Neutrophil (primary cell): ENCODE measurements at regions not wholly inside any gene's neighbourhood (a gene's known extent, or its start where the extent isn't known, plus 50 kb on each side); places are given as distances from the start of the nearest gene placed in this dataset.

ENCODE experiments used
- H3K27ac ChIP-seq: fragments of 200-600 bp; sonication (generic); 2 replicates; pipeline ENCODE4 v1.5.1; 2016; ENCODE audit warnings: mild to moderate bottlenecking, moderate library complexity
- H3K27me3 ChIP-seq: fragments of 200-600 bp; sonication (generic); 2 replicates; pipeline ENCODE4 v1.6.0; 2016; ENCODE audit warnings: mild to moderate bottlenecking
- H3K36me3 ChIP-seq: fragments of 200-600 bp; sonication (generic); 2 replicates; pipeline ENCODE4 v1.5.1; 2017
- H3K4me1 ChIP-seq, 2 experiments: fragments of 200-600 bp in 1 of 2; sonication (generic) in 1 of 2; 1 replicate in 1 of 2; 2 replicates in 1 of 2; pipeline versions ENCODE4 v1.5.1 to v1.6.1; 2013 to 2016; ENCODE audit warnings: low read depth in 1 of 2, low read length in 1 of 2, mild to moderate bottlenecking in 1 of 2, moderate library complexity in 1 of 2; ENCODE audit not compliant: control insufficient read depth in 1 of 2, insufficient read depth in 1 of 2
- H3K4me3 ChIP-seq, 2 experiments: fragments of 200-600 bp in 1 of 2; sonication (generic) in 1 of 2; 1 replicate in 1 of 2; 2 replicates in 1 of 2; pipeline ENCODE4 v1.5.1; 2013 to 2016; ENCODE audit warnings: low read depth in 1 of 2, low read length in 1 of 2, mild to moderate bottlenecking in 1 of 2, moderate library complexity in 1 of 2
- H3K9me3 ChIP-seq: fragments of 200-600 bp; sonication (generic); 2 replicates; pipeline ENCODE4 v1.5.1; 2016
- TF ChIP-seq, protein P1 (sequence below): fragments of 200-600 bp; sonication (generic); IDR thresholded peaks from 2 replicates; pipeline ENCODE4 v1.5.1; 2016; ENCODE audit warnings: antibody characterized with exemption

DNA sequence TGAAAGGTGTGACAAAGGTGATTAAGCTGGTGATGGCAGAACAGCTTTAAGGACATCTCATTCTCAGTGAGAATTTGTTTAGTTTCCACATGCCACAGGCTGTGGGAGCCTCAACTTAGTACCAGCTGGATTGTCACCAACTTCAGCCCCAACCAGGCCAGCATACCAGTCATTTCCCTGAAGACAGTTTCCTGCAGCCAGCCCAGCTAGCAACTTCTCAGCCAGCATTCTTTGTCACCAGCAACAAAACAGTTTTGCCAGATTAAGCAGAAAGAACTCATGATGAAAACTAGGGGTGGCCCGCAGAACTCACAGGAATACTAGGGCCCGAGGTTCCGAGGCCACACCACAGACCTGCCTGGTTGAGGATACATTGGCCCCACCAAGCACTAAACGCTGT is 68.8 kb upstream of the UNC5B start:
- Histone ChIP-seq H3K4me3 (no peak overlapping the region), H3K27me3 (peaks cover 19% of the 10 kb centered on the region), H3K4me1 (no peaks in the 10 kb centered on the region), H3K27ac (no peak overlapping the region), H3K9me3 (no peaks in the 10 kb centered on the region), H3K36me3 (no peaks in the 10 kb centered on the region)
- TF ChIP-seq, protein P1, sequence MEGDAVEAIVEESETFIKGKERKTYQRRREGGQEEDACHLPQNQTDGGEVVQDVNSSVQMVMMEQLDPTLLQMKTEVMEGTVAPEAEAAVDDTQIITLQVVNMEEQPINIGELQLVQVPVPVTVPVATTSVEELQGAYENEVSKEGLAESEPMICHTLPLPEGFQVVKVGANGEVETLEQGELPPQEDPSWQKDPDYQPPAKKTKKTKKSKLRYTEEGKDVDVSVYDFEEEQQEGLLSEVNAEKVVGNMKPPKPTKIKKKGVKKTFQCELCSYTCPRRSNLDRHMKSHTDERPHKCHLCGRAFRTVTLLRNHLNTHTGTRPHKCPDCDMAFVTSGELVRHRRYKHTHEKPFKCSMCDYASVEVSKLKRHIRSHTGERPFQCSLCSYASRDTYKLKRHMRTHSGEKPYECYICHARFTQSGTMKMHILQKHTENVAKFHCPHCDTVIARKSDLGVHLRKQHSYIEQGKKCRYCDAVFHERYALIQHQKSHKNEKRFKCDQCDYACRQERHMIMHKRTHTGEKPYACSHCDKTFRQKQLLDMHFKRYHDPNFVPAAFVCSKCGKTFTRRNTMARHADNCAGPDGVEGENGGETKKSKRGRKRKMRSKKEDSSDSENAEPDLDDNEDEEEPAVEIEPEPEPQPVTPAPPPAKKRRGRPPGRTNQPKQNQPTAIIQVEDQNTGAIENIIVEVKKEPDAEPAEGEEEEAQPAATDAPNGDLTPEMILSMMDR, result no peak

DNA sequence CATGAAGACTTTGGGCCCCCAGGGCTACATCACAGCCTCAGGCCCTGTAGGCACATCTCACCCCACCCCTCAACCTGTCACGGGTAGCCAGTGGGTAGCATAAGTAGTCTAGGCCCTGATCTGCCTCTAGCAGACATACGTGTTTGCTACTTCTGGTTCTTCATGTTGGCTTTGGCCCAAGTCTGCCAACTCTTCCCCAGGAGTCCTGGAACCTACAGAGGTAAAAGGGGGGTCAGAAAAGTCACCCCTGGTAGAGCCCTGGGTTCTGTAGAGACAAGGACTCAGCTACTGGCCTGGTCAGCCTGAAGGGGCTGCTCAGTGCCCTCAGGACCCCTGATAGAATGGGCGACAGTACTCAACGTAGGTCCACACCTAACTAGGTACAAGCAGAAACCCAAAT is 67.5 kb upstream of the UNC5B start:
- TF ChIP-seq, protein P1, result no peak
- Histone ChIP-seq H3K4me3 (no peak overlapping the region), H3K9me3 (no peaks in the 10 kb centered on the region), H3K36me3 (no peaks in the 10 kb centered on the region), H3K27me3 (peaks cover 19% of the 10 kb centered on the region), H3K27ac (no peak overlapping the region), H3K4me1 (no peaks in the 10 kb centered on the region)

DNA sequence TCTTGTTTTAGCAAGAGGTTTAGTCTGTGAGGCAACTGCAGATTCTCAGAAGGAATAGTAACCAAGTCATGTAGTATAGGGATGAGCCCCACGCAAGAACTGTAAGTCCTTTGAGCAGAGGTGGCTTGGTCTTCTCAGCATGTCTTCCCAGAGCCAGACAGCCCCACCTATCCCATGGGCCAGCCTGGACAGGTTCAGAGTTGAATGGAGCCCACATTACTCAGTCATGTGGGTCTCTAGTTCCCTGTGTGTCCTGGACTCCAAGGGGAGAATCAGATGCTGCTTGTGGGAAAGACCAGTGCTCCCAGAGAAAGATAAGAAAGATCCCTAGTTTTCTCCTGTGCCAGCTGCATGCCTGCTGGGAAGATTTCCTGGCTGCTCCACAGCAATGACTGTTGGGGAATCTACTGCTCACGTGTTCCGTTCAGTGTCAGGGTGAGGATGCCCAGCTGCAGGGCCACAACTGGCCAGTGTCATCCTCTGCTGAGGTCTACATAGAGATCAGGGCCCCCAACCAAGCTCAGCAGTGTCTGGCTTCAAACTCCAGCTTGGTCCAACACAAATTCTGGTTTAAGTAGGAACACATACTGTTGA is 66.9 kb upstream of the UNC5B start:
- H3K4me1 ChIP-seq, result no peaks in the 10 kb centered on the region
- H3K27me3 ChIP-seq, result peaks cover 16% of the 10 kb centered on the region
- no peak overlapping the region for H3K27ac ChIP-seq
- no peak overlapping the region for H3K4me3 ChIP-seq
- H3K36me3 ChIP-seq, result no peaks in the 10 kb centered on the region
- no peaks in the 10 kb centered on the region for H3K9me3 ChIP-seq
- TF ChIP-seq, protein P1, result no peak

DNA sequence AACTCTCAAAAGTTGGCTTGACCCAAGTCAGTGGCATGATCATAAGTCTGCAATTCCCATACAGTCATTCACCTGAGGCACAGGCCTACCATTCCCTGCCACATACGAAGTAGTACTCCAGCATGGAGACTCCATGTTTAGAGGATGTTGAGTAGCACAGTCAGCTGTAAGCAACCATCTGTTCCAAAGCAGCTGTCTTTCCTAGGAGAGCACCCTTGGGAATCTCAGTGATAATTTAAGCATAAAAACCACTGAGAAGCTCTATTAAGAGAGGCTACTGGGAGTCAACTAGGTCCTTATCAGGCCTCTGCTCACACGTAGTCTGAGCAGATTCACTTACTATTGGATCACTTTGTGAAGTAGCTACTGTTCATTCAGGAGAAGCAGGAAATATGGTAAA is 61.6 kb upstream of the UNC5B start:
- no peaks in the 10 kb centered on the region for H3K36me3 ChIP-seq
- H3K4me1 ChIP-seq, result no peaks in the 10 kb centered on the region
- no peaks in the 10 kb centered on the region for H3K9me3 ChIP-seq
- H3K27me3 ChIP-seq, result no peaks in the 10 kb centered on the region
- TF ChIP-seq, protein P1, result no peak
- H3K27ac ChIP-seq, result no peak overlapping the region
- H3K4me3 ChIP-seq, result no peak overlapping the region

DNA sequence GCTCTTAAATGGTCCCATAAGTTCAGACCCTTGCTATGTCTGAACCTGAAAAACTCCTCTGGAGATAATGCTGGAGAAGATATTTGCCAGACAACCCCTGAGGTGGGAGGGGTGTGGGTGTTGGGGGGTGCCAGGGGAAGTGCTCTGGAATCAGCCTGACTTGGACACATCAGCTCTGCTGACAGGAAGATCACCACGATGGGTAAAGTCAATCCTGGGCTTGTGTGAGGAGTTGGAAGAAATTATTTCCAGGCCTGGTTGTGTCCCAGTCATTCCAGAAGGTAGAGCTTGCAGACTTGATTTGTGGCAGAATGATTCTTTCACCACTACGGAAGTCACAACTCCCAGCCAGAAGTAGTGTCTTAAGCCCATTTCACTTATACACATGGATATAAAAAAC is 60.3 kb upstream of the UNC5B start:
- no peaks in the 10 kb centered on the region for H3K4me1 ChIP-seq
- H3K27ac ChIP-seq, result no peak overlapping the region
- H3K36me3 ChIP-seq, result no peaks in the 10 kb centered on the region
- TF ChIP-seq, protein P1, result no peak
- H3K27me3 ChIP-seq, result no peaks in the 10 kb centered on the region
- H3K9me3 ChIP-seq, result no peaks in the 10 kb centered on the region
- H3K4me3 ChIP-seq, result no peak overlapping the region

DNA sequence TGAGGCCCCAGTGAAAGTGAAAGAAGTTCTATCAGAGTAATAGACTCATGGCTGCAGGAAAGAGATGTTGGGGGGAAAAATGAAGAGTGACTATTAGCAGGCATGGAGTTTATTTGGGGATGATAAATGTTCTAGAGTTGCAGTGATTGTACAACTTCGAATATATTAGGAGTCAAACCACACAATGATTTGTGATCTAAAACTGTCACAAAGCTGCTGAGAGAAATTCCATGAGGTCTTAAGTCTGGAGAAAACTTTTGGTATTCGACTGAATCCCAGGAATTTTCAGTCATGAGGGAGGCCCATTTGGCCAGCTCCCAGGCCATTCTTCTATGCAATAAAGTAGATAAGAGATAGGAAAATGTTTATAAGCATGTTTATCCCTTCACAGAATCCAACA is 55.9 kb upstream of the UNC5B start:
- Histone ChIP-seq H3K4me1 (no peaks in the 10 kb centered on the region), H3K27me3 (no peaks in the 10 kb centered on the region), H3K27ac (no peak overlapping the region), H3K36me3 (no peaks in the 10 kb centered on the region), H3K4me3 (no peak overlapping the region), H3K9me3 (no peaks in the 10 kb centered on the region)
- TF ChIP-seq, protein P1, result no peak
